Erythroblast (primary cell): ENCODE measurements at regions not wholly inside any gene's neighbourhood (a gene's known extent, or its start where the extent isn't known, plus 50 kb on each side); places are given as distances from the start of the nearest gene placed in this dataset.
"Not testable (repeated sequence)": the region's sequence is repeated elsewhere in the genome, so short reads cannot be mapped to it uniquely, and the experiment has no call there.

Experiments
- GATA1 ChIP-seq: IDR thresholded peaks from 2 replicates; pipeline ENCODE4 v1.6.1; 2011; ENCODE audit warnings: low read depth, mild to moderate bottlenecking, control low read depth, low read length, moderate library complexity
- POLR2A ChIP-seq: IDR thresholded peaks from 2 replicates; pipeline ENCODE4 v1.6.1; 2011; ENCODE audit warnings: mild to moderate bottlenecking, low read length

DNA sequence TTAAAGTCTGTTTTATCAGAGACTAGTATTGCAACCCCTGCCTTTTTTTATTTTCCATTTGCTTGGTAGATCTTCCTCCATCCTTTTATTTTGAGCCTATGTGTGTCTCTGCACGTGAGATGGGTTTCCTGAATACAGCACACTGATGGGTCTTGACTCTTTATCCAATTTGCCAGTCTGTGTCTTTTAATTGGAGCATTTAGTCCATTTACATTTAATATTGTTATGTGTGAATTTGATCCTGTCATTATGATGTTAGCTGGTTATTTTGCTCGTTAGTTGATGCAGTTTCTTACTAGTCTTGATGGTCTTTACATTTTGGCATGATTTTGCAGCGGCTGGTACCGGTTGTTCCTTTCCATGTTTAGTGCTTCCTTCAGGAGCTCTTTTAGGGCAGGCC, 381.5 kb upstream of the ZEB2 start:
- not testable (repeated sequence) for TF ChIP-seq POLR2A, GATA1
